GM18870 (cell line): ENCODE measurements at regions not wholly inside any gene's neighbourhood (a gene's known extent, or its start where the extent isn't known, plus 50 kb on each side); places are given as distances from the start of the nearest gene placed in this dataset.
"Not testable (repeated sequence)": the region's sequence is repeated elsewhere in the genome, so short reads cannot be mapped to it uniquely, and the experiment has no call there.

Source experiments
- ATAC-seq: cut with Tn5 transposase; IDR thresholded peaks from one replicate; pipeline ENCODE4 v1.9.1; 2021; ENCODE audit warnings: moderate library complexity; ENCODE audit not compliant: unreplicated experiment

DNA sequence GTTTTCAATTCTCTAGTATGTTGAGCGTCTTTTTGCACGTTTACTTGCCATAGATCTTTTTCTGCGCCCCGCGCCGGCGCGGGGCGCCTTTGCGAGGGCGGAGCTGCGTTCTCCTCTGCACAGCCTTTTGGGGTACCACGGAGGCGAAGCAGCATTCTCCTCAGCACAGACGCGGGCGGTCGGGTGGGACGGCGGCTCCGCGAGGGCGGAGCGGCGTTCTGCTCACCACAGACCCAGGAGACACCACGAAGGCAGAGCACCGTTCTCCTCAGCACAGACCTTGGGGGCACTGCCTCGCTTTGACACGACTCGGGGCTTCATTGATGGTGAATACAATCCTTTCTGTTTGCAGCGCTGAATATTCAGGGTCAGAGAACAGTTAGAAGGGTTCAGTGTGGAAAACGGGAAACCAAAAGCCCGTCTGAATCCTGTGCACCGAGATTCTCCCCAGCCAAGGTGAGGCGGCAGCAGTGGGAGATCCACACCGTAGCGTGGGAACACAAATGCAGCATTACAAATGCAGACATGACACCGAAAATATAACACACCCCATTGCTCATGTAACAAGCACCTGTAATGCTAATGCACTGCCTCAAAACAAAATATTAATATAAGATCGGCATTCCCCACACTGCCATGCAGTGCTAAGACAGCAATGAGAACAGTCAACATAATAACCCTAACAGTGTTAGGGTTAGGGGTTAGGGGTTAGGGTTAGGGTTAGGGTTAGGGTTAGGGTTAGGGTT is 190.7 kb upstream of the VIPR2 start:
- ATAC-seq, result not testable (repeated sequence)

DNA sequence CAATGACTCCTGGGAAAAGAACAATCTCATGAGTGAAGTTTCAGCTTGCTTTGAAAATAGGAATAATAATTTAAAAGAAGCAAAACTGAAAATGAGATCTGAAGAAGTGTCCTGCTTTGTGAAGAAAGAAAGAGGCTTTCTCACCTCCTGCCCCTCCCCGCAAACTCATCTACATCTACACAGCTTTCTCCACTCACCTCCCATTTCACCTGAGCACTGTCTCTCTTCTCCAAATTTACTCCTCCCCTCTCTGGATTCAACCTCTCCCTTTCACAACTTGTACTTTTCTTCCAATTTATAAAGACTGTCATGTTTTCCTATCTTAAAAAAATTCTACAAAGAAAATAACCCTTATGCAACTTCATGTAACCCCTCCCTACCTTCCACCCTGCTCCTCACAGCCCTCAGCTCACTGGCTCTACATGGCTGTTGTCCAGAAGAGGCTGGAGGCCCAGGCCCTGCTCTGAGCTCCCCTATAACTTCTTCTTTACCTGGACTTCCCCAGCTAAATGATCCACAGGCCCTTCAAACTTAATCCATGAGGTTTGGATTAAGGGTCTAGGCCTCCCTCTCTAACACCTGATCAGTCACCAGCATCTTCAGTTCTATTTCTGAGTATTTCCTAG is 188.3 kb upstream of the VIPR2 start:
- ATAC-seq, result not testable (repeated sequence)

DNA sequence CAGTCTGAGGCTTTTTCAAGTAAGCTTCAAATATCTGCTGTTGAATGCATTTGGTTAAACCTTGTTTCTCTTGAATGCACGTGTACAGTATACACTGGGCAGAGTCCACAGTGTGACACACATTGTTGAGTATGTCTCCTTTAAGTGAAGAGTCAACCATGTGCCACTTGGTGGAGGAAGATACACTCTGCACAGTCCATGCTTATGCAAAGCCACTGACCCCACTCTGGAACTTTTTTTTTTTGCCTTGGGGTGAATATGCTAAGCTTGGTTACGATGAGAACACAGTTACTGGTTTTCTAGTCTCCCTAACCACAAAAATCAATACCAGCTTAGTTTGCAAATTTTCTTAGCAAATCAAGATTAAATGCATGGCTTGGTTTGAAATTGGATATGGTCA is 186.8 kb upstream of the VIPR2 start:
- ATAC-seq, result no peak

DNA sequence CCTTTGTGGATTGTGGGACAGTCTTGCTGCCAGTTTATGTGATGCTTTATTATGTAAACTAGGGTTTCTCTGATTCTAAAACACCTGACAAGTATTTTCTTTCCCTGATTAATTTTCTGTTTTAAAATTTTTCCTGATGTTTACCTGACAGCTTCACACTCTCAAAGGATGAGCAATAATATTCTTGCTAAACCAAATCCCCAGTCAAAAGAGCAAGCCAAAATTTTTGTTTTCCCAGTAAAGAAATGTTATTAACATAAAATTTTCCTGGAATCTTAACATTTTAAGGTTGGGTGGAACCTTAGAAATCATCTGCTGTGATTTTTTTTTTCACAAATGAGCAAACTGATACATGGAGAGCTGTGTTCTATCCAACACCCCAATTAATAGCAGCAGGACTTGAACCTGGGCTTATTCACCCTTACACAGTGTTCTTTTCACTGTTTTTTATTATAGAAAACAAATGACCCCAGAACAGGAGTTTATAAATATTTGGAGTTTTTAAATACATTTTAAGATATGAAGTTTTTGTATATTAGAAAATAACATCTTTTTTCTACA is 185.2 kb upstream of the VIPR2 start:
- no peak for ATAC-seq

DNA sequence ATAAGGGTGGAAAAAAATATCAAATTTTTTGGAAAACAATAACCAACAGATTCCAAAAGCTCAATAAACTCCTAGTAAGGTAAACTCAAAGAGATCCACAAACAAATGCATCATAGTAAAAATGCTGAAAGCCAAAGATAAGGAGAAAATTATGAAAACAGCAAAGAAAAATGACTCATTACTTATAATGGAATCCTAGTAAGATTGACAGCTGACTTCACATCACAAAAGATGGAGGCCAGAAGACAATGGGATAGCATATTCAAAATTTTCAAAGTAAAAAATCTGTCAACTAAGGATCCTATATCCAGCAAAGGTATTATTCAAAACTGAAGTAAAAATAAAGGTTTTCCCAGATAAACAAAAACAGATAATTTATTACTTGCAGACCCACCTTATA is 183.4 kb upstream of the VIPR2 start:
- no peak for ATAC-seq

DNA sequence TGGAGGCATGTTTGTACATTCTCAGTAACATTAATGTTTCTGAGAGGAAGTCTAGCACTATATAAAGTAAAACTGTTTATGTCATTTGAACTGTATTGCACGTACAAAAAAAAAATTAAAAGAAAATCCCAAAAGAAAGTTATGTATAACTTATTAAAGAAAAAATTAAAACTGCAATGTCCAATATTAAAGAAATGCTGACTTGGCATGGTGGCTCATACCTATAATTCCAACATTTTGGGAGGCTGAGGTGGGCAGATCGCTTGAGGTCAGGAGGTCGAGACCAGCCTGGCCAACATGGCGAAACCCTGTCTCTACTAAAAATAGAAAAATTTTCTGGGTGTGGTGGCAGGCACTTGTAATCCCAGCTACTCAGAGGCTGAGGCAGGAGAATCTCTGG is 178.7 kb upstream of the VIPR2 start:
- ATAC-seq, result no peak

DNA sequence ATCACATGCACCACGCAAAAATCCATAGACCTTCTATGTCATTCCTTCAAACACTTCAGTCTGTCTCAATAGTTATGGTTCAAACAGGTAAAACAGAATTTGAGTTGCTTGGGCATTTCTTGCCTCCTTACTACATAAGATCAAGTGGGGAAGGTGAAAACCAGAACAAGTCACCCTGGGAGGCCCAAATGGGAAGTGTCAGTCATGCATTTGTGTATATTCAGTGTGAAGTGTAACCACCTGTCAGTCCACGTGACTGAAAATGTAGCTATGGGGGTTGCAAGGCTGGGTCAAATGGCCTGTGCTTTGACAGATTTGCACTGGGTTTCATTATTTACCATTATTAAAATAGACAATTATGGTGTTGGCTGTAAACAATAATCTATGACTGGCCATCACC is 176.6 kb upstream of the VIPR2 start:
- no peak for ATAC-seq

DNA sequence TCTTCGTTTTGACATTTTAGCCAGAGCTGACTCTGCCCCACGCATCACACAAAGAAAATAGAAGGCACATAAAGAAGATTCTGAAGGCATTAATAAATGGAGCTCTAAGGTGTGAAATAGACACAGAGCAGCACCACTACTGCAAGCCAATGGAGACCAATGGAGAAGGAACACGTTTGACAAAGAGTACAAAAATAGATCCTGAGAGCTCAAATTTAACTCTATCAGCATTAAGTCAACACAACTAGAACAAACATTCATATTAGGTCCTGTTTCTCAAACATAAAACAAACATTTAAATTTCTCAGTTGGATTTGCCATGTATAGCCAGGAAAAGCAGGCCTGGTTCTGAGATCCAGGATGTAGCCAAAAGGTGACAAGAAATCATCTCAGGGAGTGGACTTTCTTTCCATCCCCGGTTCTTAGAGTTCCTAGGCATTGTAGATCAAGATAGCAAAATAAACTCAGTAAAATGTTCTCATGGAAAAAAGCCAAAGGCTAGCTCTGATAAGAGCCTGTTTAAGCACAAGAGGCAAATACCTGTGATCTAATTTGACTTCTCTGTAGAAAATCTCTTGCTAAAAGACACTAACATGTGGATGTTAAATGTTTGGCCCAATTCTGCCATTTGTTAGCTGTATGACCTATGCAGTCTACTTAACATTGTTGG is 174.2 kb upstream of the VIPR2 start:
- ATAC-seq, result no peak

DNA sequence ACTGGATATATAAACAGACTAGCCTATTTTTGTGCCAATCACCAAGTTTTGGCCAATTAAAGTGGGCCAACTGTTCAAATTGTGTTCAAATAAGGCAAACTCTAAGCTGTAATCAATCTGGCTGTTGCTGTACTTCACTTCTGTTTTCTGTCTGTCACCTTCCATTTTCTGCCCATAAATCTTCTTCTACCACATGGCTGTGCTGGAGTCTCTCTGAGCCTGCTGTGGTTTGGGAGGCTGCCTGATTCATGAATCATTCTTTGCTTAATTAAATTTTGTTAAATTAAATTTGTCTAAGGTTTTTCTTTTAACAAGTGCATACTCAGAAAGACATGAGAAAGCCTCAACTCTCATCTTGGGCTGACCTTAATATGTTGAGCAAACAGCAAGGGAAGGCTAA is 172.6 kb upstream of the VIPR2 start:
- no peak for ATAC-seq

DNA sequence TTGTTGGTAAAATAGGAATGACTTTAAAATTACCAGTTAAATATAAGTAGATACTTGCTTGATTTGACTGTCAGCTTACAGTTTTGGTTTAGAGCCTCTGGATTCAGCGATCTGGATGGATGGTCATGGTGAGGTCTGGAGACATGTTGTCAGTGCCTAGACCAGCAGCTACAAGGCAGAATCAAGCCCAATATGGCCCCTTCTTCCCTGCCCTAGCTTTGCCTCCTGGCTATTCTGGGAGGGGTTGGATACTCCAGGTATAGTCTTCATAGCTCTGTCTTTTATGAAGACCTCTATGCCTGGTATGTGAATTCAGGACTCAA is 166.5 kb upstream of the VIPR2 start:
- no peak for ATAC-seq

DNA sequence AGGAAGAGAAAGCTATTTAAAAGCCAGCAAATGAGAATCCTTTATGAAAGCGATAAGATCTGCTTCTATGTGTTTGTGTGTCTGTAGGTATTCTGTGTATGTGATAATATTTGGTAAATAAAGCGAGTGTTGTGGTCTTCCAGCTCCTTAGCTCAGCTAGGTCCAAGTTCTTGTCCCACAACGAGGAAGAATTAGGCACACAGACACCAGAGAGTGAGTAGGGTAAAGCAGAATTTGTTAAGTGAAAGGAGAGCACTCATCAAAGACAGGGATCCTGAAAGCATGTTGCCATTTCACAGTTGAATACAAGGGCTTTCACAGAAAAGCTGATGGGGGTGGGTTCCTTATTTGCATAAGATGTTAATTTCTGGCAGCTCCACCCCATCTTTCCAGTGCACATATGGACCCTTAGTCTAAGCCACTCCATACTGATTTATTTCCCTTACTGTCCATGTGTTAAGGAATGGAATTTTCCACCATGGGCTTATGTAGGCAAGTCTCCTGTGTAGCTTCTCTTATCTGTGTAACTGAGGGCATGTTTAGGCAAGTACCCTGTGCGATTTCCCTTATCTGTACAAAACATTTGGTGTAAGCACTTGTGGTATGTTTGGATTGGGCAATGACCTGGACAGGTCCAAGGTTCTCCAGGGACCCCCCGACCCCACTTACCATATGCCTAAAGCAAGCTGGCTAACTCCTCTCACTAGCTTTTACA is 165.9 kb upstream of the VIPR2 start:
- no peak for ATAC-seq

DNA sequence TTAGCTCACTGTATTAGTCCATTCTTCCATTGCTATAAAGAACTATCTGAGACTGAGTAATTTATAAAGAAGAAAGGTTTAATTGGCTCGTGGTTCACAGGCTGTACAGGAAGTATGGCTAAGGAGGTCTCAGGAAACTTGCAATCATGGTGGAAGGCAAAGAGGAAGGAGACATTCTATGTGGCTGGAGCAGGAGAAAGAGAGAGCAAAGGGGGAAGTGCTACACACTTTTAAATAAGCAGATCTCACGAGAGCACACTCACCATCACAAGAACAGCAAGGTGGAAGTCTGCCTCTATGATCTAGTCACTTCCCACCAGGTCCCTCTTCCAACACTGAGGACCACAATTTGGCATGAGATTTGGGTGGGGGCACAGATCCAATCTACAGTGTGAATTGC is 164.5 kb upstream of the VIPR2 start:
- not testable (repeated sequence) for ATAC-seq

DNA sequence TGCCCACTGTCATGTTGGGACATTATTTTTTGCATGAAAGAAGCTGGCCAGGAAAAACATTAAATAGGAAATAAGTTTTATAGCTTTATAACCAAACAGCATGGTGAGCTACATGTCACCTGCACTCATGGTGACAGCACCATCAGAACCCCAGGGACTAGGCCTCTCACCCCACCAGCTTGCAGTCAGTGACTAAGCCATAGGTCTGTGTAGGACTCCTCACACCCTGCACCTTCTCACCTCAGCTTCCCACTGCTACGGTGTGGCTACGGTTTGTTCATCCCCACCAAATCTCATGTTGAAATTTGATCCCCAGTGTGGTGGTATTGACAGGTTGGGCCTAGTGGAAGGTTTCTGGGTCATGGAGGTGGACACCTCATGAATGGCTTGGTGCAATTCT is 161.3 kb upstream of the VIPR2 start:
- no peak for ATAC-seq

DNA sequence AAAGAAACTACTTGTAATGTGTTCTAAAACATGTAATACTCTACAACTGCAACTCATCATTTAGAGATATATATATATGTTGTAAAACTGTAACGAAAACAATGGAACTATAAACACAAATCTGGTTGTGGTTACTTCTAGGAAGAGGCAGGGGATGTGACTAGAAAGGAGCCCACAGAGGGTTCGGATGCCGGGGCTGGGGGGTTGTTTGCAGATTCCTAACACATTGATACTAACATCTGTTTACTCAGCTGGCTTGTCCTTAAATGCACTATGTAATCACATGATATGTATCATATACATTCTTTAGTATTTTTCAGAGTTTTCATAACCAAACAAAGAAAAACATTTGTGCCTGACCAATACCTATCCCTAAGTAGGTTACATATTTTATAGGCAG is 160.5 kb upstream of the VIPR2 start:
- ATAC-seq, result not testable (repeated sequence)

DNA sequence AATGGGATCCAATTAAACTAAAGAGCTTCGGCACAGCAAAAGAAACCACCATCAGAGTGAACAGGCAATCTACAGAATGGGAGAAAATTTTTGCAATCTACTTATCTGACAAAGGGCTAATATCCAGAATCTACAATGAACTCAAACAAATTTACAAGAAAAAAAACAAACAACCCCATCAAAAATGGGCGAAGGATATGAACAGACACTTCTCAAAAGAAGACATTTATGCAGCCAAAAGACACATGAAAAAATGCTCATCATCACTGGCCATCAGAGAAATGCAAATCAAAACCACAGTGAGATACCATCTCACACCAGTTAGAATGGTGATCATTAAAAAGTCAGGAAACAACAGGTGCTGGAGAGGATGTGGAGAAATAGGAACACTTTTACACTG is 158.8 kb upstream of the VIPR2 start:
- not testable (repeated sequence) for ATAC-seq

DNA sequence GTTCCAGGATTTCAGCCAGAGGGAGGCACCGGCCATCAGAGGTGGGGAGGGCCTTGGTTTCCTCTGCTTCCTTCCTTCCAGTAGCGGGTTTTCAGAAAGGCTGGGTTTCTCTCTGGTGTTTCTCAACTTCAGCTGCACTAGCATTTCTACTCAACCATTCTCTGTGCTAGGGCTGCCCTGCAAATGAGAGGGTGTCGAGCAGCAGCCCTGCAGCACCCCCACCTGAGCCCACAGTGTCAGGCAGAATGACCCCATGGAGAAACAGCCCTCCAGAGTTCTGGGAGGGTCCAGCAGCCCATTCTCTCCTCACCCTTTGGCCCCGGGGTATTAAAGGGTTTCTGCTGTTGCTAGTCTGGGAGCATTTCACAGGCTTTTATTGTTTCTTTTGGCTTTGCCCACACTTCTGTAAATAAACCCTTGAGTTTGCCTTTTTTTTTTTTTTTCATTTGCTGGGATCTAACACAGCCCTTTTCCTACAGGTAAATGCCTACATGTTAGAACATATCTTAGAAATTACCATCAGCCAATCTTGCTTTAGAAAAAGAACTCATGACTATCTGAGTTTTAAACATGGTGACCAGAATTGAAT is 151.5 kb upstream of the VIPR2 start:
- ATAC-seq, result no peak

DNA sequence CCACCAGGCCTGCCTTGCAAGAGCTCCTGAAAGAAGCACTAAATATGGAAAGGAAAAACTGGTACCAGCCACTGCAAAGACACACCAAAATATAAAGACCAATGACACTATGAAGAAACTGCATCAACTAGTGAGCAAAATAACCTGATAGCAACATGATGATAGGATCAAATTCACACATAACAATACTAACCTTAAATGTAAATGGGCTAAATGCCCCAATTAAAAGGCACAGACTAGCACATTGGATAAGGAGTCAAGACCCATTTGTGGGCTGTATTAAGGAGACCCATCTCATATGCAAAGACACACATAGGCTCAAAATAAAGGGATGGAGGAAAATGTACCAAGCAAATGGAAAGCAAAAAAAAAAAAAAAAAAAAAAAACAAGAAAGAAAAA is 141.8 kb upstream of the VIPR2 start:
- not testable (repeated sequence) for ATAC-seq

DNA sequence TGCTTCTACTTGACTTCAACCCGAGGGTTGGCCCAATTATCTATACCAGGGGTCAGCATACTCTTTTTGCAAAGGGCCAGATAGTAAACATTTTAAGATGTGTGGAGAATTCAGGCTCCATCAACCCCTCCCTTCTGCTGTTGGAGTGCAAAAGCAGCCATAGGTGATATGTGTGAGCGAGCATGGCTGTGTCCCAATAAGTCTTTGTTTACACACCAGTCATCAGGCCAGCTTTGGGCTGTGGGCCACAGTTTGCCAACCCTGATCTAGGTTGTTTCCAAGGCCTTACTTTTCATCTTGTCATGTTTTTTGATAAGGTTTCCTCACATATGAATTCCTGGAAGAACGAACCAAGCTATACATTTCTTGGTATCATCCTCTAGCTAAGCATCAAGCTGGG is 136.9 kb upstream of the VIPR2 start:
- ATAC-seq, result no peak

DNA sequence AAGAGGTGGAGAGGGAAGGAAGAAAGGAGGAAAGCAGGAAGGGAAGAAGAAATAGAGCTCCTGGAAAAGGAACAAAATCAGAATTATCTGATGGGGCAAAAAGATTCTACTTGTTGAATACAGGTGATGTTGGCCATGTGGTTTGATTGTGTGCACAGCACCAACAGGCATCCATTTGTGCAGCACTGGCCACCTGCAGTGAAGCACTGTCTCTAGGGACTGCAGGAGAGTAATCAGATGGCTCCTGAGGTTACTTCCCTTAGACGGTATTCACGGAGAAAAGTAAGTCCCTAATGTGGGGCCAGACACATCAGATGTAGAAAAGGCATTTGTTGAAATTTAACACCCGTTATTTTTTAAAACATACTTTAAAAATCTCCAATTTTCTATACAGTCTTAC is 135.3 kb upstream of the VIPR2 start:
- ATAC-seq, result no peak

DNA sequence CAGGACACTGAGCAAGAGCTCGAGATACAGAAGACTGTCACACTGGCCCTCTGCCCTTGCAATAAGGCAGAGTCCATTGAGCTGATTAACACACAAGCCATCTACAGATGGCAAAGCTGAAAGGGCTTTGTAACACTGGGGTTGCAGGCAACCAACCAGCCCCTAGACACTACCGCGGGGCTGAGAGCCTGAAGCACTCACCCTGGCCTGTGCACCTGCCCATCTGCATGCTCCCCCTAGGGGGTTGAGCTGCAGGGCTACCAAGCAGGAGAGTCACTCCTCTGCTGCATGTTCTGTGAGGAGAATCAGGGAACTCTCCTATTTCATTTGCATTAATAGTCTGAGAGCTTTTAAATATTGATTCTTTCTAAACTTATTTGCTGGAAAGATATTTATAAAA is 128.1 kb upstream of the VIPR2 start:
- no peak for ATAC-seq

DNA sequence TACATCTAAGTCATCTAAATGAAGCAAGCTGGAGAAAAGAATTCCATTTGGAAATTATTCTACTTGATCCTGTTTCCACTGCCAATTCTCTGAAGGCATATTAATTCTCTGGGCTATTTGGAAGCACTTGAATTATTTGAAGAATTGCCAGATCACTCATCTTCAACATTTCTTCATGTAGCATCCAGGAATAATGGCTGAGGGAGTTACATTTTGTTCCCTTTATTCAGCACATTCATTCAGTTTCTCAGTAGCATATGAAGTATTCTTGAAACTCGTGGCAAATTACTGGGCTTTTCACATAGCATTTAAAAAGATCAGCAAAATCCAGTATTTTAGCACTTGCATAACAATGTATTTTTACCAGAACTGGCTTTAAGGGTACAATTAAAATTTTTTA is 127.1 kb upstream of the VIPR2 start:
- no peak for ATAC-seq
